DMS53 treated with DMSO at 0.1 percent for 48 hours (cell line): ENCODE measurements at regions not wholly inside any gene's neighbourhood (a gene's known extent, or its start where the extent isn't known, plus 50 kb on each side); places are given as distances from the start of the nearest gene placed in this dataset.
"Not testable (repeated sequence)": the region's sequence is repeated elsewhere in the genome, so short reads cannot be mapped to it uniquely, and the experiment has no call there.

ENCODE experiments used
- DNase-seq: peaks from one replicate; lab custom pipeline; 2025; ENCODE audit not compliant: unreplicated experiment; lab: John Stamatoyannopoulos, UW

DNA sequence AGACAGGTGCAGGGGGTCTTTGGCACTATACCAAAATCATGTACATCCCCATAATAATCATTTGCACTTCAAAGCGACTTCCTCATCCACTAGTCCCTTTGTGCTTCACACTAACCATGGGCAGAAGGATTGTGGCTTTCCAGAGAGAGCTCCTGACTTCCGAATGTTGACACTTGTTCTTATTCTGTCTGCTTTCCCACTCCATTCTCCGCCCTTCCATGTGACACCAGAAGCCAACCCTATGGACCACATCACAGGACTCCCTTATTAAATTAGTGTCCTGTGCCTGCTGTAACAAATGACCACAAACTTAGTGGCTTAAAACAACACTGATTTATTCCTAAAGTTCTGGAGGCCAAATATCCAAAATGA is 91.6 kb downstream of the CMC2 start:
- no peak for DNase-seq

DNA sequence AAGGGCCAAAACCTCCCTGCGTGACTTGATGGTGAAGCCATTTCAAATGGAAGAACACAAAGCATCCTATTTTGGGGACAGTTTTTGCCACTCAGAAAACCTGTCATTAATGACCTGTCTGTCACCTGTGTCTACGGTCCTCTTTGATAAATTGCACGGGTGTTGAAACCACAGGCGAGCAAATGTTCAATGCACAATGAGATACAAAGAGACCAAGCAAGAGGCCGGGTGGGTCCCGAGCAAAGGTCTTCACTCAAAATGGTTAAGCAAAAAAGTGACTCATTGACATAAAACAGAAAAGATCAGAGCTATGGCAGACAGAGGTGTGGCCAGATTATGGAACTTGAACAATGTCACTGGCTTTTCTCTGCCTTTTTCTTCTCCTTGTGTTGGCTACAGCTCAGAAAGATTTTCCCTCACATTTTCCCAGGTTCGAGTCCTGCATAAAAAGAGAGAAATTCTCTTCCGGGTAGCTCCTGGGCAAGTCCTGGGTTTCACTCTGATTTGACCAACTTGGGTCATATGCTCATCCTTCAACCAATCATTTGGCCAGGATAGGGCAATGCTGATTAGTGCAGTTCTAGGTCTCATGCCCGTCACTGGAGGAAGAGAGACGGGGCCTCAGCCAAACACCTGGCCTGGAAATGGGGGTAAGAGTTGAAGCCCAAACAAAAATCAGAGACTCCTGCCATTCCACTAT is 92.2 kb downstream of the CMC2 start:
- DNase-seq, result no peak

DNA sequence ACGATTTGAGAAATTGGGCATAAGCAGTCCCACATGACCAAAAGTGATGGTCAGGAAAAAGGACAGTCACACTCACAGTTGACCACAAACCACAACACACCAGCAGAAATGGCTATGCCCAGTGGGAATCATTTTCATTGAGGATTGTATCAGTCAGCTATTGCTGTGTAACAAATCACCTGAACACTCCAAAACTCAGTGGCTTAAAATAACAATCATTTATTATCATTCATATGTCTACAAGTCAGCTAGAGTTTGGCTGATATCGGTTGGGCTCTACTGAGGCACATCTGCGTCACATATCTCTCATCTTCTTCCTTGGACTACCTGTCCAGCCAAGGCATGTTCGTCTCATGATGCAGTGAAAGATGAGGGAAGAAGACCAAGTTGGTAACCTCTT is 93.3 kb downstream of the CMC2 start:
- no peak for DNase-seq

DNA sequence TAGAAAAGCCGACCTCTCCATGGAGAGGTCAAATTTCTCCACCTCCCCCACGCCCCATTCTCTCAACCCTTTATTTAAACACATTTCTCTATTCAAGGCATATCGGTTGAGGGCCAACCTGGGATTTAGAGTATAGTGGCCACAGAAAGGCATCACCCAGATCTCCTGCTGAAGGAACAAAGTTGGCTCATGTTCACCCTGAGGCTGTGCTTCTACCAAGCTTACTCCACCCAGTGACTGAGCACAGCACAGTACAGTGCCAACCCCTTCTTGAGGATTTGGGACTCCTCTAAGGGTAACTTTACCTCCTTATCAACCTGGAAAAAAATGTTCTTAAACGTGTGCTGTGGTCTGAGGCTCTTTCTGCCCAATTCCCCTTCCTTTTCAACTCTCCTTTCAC is 94.0 kb downstream of the CMC2 start:
- no peak for DNase-seq

DNA sequence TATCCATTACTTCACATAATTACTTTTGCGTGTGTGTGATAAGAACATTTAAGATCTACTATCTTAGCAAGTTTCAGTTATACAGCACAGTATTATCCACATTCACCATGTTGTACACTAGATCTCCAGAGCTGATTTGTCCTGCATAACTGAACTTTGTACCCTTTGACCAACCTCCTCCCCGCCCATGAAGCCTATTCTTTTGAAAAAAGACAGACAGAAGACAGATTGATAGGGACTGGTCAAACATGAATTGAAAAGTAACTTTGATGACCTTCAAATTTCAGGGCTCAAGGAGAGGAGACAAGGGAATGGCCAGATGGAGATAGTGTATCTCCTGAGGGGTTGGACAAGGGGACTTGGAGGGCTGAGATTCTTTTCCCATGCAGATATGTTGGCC is 96.3 kb downstream of the CMC2 start:
- no peak for DNase-seq

DNA sequence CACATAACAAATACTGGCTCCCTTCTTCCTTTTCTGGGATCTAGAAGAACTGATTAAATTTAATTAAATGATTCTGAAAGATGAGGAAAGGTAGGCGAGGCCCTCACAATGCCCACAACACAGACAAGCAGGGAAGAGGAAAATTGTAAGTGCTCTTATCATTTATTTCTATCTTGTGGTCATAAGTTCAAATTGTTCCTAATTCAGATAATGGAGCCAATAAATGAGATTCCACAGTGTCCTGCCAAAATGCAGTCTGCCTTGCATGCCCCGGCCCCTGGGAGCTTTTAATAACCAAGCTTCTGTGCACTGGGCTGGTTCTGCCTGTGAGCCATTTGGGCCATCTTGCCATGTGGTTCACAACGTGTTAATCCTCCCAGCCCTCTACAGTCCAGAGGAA is 97.0 kb downstream of the CMC2 start:
- no peak for DNase-seq

DNA sequence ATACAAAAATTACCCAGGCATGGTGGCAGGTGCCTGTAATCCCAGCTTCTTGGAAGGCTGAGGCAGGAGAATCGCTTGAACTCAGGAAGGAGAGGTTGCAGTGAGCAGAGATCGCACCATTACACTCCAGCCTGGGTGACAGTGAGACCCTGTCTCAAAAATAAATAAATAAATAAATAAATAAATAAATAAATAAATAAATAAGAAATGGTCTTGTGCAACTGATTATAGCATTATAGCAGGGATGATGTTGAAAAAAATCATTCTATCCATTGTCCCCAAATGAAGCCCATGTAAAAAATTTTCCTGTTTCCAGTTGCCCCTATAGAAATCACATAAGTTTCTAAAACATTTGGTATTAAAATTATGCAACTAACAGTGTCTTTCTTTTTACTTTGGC is 100.5 kb downstream of the CMC2 start:
- not testable (repeated sequence) for DNase-seq

DNA sequence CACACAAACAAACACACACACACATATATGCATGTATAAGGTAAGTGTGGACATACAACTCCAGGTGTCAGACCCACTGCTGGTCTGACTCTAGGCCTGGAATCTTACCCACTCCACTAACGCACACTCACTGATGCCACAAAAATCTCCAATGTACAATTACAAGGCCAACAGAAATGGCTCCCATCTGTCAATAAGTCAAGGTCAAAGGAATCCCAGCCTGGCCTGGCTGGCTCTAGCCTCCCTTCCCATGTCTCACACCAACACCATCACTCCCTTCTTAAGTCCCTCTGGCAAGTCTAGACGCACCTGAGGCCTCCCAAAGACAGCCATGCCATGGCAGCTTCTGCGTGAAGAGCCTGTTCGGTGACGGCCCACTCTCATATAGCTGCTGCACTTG is 99.2 kb upstream of the CDYL2 start:
- no peak for DNase-seq

DNA sequence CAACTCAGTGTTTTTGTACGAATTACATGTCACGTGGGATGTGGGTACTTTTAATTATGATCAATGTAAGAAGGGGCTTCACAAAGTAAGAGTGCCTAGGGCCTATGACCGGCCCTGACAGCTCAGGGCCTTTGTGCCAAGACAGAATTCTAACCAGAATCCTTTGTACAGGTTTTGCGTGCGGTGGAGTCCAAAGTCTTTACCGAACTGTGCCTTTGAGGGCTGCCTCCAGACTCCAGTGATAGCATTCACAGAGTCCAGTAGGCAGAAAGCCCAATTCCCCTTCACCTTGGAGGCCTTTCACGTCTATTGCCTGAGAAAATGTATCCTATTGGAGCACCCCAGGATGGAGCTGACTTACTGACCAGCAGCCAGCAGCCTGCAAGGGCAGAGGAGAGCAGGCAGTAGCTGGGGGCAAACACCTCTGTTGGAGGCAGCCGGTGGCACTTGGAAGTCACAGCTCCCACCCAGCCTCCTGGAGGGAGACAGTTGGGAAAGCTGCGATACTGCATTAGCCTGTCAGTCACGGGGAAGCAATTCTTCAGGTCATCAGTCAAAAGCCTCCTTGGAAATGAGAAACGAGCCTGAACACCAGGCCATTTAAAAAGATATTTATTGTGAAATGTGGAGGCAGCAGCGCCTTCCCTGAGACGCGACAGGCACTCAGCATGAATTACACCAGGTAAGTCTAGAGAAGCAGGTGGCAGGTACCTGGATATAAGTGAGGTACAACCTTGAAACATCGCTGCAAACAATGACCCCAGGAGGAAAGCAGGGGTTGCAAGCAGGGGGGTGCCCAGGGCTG is 98.1 kb upstream of the CDYL2 start:
- DNase-seq, result no peak

DNA sequence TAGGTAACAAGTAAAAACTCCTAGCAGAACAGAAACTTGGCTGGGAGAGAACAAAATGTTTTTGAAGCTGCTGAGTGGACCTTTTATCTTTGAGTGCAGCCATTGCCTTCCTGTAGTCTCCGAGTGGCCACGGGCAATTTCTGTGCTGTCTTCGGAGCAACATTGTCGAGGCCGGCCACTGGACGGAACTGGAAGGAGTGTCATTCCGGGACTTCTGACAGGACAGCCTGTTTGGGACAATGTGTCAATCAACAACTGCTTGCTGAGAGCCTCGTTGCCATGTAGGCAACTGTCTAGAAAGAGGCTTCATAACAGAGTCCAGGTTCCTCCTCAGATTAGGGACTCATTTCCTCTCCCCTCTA is 96.2 kb upstream of the CDYL2 start:
- DNase-seq, result no peak

DNA sequence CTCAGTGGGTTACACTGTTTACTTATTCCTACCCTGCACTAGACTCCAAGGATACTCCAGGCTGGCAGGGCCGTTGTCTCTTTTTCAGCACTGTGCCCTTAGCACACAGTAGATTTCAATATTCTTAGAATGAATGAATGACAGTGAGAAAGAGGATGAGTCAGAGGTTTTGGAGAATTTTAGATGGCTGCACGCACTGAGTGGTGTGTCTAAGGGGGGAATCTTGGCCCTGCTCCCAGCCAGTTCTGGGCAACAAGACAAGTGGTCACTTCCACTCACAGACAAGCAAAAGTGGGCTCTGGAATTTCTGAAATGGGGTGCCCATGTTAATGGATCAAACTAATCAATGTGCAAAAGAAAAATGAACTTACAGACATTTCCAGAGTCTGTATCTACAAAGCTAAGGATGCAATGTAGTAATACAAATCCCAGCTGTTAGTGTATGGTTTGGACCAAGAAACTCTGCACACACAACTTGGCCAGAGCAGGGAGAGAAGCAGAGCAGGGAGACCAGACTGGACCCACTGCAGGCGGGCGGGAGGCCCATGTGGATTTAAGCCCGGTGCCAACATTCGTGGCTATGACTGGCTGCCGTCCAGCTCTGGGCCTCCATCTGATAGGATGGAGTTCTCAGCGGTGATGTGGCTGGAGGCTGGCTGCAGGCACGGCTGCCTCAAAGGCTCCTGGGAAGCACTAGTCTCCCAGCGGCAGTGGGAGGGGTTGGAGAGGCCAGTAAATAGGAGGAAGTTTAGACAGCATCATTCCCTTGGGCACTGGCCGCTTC is 95.6 kb upstream of the CDYL2 start:
- DNase-seq, result no peak

DNA sequence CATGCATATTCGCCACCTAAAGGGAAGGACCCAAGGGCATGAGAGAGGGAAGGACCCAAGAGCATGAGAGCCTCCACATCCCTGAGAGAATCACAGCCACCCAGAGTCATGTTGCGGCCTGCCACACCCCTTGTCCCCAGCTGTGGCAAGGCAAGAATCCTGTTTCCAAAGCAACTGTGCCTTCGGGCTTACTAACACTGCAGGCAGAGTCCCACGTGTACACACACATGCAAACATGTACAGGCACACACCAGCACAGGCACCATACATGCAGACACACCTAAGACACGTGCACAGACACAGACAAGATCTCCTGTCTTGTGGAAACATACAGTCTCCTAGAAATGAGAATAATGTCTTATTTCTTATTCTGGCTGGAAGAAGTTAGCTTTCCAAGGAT is 92.4 kb upstream of the CDYL2 start:
- no peak for DNase-seq

DNA sequence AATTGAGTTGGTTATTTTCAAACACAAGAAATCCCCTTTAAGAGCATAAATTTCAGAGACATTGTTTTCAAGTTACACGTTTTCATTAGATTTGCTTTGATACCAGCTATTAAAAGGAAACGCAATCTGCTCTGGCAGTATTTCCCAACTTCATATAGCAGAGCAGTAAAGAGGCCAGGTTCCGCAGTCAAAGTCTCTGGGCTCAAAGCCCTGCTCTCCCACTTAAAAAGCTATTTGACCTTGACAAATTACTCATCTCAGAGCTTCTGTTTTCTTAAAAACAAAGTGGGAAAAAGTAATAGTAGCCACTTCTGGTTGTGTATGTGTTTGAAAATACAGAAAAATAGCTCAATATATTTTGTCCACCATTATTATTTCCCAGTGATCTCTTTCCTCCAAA is 89.7 kb upstream of the CDYL2 start:
- DNase-seq, result no peak

DNA sequence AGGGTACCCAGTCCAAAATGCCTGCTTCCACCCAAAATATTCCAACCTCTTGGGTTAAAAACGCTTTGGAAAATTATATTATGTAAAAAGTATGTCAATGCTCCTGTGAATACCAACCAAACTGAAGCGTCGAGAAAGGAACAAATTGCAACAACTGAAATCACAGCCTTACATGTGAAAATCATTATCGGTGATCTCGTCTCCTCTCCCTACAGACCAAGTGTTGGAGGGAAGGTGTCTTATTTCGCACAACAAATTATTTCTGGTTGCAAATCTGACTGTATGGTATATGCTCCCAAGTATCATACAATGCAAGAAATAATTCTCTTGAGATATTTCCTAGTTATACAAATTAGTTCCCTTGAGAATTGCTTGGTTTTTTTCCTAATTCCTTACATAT is 89.3 kb upstream of the CDYL2 start:
- no peak for DNase-seq

DNA sequence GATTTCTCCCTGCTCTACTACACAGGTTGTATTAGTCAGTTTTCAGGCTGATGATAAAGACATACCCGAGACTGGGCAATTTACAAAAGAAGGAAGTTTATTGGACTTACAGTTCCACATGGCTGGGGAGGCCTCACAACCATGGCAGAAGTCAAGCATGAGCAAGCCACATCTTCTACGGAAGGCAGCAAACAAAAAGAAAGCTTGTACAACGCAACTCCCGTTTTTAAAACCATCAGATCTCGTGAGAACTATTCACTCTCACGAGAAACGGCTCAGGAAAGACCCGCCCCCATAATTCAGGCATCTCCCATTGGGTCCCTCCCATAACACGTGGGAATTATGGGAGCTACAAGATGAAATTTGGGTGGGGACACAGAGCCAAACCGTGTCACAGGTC is 88.0 kb upstream of the CDYL2 start:
- not testable (repeated sequence) for DNase-seq

DNA sequence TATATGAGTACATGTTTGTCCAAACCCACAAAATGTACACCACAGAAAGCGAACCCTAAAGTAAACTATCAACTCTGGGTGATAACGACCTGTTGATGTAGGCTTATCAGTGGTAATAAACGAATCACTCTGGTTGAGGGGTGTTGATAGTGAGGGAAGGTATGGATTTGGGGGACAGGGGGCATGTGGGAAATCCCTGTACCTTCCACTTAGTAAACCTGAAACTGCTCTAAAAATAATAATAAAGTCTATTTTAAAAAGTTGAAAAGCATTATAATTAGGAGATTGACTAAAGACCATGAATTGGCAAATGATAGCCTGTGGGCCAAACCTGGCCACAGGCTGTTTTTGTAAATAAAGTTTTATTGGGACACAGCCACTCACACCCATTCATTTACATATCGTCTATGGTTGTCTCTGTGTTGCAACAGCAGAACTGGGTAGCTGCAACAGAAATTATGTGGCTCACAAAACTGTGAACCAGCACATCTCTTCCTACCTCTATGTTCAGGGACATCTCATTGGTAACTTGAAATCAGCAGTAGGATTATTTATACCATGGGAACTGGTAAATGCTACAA is 85.5 kb upstream of the CDYL2 start:
- no peak for DNase-seq

DNA sequence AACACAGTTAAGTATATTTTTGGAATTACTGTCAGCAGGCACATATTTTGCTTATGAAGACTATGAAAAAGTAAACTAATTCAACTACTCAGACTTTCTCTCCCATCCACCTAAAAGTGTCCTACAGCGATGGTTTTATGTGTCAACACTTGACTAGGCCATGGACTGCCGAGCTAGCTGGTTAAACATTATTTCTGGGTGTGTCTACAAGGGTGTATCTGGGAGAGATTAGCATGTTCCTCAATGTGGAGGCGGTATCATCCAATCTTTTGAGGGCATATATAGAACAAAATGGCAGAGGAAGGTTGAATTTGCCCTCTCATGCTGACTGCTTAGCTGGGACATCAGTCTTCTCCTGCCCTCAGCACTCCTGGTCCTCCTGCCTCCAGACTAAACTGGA is 82.7 kb upstream of the CDYL2 start:
- DNase-seq, result peak; percentile 12

DNA sequence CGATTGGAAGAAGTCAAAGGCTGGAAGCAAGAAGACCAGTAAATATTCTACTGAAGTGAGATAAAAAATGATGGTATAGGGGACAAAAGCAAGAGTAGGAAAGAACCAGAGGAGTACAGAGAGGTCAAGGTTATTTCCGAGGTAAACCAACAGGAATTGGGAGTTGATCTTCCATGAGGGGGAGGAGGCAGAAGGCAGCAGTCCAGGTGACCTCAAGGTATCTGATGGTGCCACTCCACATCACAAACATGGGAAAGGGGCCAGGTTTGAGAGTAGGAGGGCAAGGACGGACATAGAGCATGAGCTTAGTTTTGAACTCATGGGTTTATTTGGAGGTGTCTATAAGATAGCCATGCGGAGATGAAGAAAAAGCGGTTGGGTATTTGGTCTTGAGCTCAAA is 79.4 kb upstream of the CDYL2 start:
- no peak for DNase-seq

DNA sequence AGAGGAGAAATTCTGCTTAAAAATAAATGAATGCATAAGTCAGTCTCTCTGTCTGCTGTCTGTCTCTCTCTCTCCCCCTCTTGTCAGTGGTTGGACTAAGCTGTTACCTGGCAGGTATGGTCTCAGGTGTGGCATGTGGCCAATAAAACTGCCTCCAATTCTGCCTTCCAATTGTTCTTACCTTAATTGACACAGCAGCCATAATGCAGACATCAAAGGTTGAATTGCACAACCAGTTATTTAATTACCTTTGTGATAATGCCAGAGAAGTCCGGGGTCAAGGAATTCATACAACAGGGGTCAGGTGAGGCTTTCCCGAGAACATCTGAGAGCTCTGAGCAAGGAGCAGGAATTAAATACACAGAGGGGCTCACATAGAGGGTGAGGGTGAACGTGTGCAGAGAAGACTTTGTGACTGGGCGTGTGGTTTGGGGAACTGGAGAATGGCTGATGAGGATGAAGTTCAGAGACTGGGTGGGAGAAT is 78.8 kb upstream of the CDYL2 start:
- DNase-seq, result no peak

DNA sequence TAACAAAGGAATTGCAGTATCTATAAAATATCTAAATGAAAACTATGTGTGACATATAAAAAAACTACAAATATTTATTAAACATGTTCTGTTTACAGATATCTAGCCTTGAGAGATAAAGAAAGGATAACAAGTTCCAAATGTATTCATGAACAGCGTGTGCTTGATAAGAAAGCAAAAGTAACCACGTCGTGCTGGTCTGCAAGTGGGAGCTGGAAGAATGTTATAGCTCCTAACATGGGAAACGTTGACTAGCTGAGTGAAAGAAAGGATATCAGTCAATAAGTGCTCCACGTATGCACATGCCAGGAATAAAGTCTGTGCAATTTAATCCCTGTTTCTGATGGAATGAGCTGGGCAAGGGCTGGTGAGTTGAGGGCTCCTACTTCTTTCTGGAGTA is 71.2 kb upstream of the CDYL2 start:
- no peak for DNase-seq

DNA sequence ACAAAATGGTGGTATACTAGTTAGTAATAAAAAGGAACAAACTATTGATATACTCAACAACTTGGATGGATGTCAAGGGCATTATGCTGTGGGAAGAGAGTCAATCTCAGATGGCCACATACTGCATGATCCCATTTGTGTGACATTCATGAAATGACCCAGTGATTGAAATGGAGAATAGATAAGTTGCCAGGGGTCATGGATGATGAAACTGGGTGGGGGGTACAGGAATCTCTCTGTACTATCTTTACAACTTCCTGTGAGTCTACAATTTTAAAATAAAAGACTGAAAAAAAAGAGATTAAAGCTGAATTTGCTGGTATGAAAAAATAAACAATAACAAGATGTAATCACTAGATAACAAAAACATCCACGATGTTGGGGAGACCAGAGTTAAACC is 70.5 kb upstream of the CDYL2 start:
- no peak for DNase-seq
